Natural killer cell (primary cell): ENCODE measurements at regions not wholly inside any gene's neighbourhood (a gene's known extent, or its start where the extent isn't known, plus 50 kb on each side); places are given as distances from the start of the nearest gene placed in this dataset.

Source experiments
- ATAC-seq, 3 donors: fragments of 150-1000 bp in 2 of 3; fragments of 200-7000 bp in 1 of 3; cut with Tn5 transposase; 1 replicate in 1 of 3; 2 replicates in 2 of 3; pipeline ENCODE4 v1.10.0; 2021; ENCODE audit warnings: mild to moderate bottlenecking in 2 of 3, moderate library complexity in 2 of 3
- DNase-seq, 2 donors: peaks; one replicate each; pipeline versions ENCODE4 v3.0.0 to v3.0.0-alpha.2; 2013 to 2021; ENCODE audit warnings: mixed read lengths in 1 of 2
- H3K27ac ChIP-seq: one replicate; pipeline ENCODE4 v1.5.1; 2013; ENCODE audit warnings: mild to moderate bottlenecking, low read length
- H3K27me3 ChIP-seq: one replicate; pipeline ENCODE4 v1.6.1; 2013; ENCODE audit warnings: low read length; ENCODE audit not compliant: control insufficient read depth, insufficient read depth
- H3K36me3 ChIP-seq: one replicate; pipeline ENCODE4 v1.6.1; 2013; ENCODE audit warnings: low read length; ENCODE audit not compliant: control insufficient read depth, insufficient read depth
- H3K4me1 ChIP-seq: one replicate; pipeline ENCODE4 v1.6.1; 2013; ENCODE audit warnings: low read length; ENCODE audit not compliant: control insufficient read depth, insufficient read depth
- H3K4me3 ChIP-seq: one replicate; pipeline ENCODE4 v1.5.1; 2013; ENCODE audit warnings: low read length
- H3K9me3 ChIP-seq: one replicate; pipeline ENCODE4 v1.6.1; 2013; ENCODE audit warnings: low read length; ENCODE audit not compliant: control insufficient read depth, insufficient read depth
- H3K27ac Mint-ChIP-seq, 2 donors: one replicate each; pipeline ENCODE4 v1.8.0; 2022; ENCODE audit warnings: mild to moderate bottlenecking in 2 of 2, mixed read lengths in 2 of 2, moderate library complexity in 1 of 2
- H3K27me3 Mint-ChIP-seq, 2 donors: one replicate each; pipeline ENCODE4 v1.8.0; 2022; ENCODE audit warnings: low read depth in 2 of 2, mixed read lengths in 2 of 2
- H3K36me3 Mint-ChIP-seq: one replicate; pipeline ENCODE4 v1.8.0; 2022; ENCODE audit warnings: mixed read lengths
- H3K4me1 Mint-ChIP-seq, 2 donors: one replicate each; pipeline ENCODE4 v1.8.0; 2022; ENCODE audit warnings: mixed read lengths in 2 of 2
- H3K4me3 Mint-ChIP-seq: one replicate; pipeline ENCODE4 v1.8.0; 2022; ENCODE audit warnings: mild to moderate bottlenecking, moderate library complexity, mixed read lengths
- H3K9me3 Mint-ChIP-seq, 2 donors: one replicate each; pipeline ENCODE4 v1.8.0; 2022; ENCODE audit warnings: mixed read lengths in 2 of 2
- WGBS: methylation state at CpG from one replicate; pipeline ENCODE4 v1.1.7; 2013; ENCODE audit warnings: missing lambda C conversion rate; ENCODE audit not compliant: insufficient coverage; 5-methylcytosine and 5-hydroxymethylcytosine counted together
- intact Hi-C: fragments of 100-400 bp; cut with micrococcal nuclease; formaldehyde crosslinking; loops from one replicate; pipeline ENCODE4 v1.14.2; 2022
- TF ChIP-seq, protein P1 (sequence below): fragments of 200-600 bp; IDR thresholded peaks from one replicate; pipeline ENCODE4 v1.8.0; 2022; ENCODE audit warnings: antibody characterized with exemption

- Histone ChIP-seq H3K36me3 (no peaks in the 10 kb centered on the region), H3K4me3 (no peak overlapping the region), H3K4me1 (no peaks in the 10 kb centered on the region), H3K27me3 (no peaks in the 10 kb centered on the region), H3K27ac (no peak overlapping the region), H3K9me3 (no peaks in the 10 kb centered on the region)
- intact Hi-C loops: no loop called here
- no peak for ATAC-seq
- no peak for DNase-seq
- H3K36me3 Mint-ChIP-seq: no peaks in the 10 kb centered on the region
- H3K27ac Mint-ChIP-seq: no peak overlapping the region
- TF ChIP-seq, protein P1, sequence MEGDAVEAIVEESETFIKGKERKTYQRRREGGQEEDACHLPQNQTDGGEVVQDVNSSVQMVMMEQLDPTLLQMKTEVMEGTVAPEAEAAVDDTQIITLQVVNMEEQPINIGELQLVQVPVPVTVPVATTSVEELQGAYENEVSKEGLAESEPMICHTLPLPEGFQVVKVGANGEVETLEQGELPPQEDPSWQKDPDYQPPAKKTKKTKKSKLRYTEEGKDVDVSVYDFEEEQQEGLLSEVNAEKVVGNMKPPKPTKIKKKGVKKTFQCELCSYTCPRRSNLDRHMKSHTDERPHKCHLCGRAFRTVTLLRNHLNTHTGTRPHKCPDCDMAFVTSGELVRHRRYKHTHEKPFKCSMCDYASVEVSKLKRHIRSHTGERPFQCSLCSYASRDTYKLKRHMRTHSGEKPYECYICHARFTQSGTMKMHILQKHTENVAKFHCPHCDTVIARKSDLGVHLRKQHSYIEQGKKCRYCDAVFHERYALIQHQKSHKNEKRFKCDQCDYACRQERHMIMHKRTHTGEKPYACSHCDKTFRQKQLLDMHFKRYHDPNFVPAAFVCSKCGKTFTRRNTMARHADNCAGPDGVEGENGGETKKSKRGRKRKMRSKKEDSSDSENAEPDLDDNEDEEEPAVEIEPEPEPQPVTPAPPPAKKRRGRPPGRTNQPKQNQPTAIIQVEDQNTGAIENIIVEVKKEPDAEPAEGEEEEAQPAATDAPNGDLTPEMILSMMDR: no peak
- H3K4me3 Mint-ChIP-seq: no peak overlapping the region
- no peaks in the 10 kb centered on the region for H3K4me1 Mint-ChIP-seq
- peaks cover 2 to 9% of the 10 kb centered on the region in 2 donors for H3K9me3 Mint-ChIP-seq
- no peaks in the 10 kb centered on the region for H3K27me3 Mint-ChIP-seq
Observed at GRCh38 chr18:51908598-51908944, 431.4 kb upstream of the DCC start.

- no peaks in the 10 kb centered on the region for H3K36me3 ChIP-seq
- TF ChIP-seq, protein P1: no peak
- H3K4me3 ChIP-seq: no peak overlapping the region
- H3K4me3 Mint-ChIP-seq: no peak overlapping the region
- intact Hi-C loops: no loop called here
- ATAC-seq (no peak), DNase-seq (no peak)
- H3K27me3 ChIP-seq: no peaks in the 10 kb centered on the region
- H3K27ac ChIP-seq: no peak overlapping the region
- no peak overlapping the region for H3K27ac Mint-ChIP-seq
- H3K9me3 ChIP-seq: no peaks in the 10 kb centered on the region
- H3K9me3 Mint-ChIP-seq: peaks cover 0 to 3% of the 10 kb centered on the region in 2 donors
- H3K27me3 Mint-ChIP-seq: no peaks in the 10 kb centered on the region
- no peaks in the 10 kb centered on the region for H3K4me1 ChIP-seq
- H3K4me1 Mint-ChIP-seq: no peaks in the 10 kb centered on the region
- H3K36me3 Mint-ChIP-seq: no peaks in the 10 kb centered on the region
- 86% methylated on average over 3 of the region's 3 CpGs for WGBS
Observed at GRCh38 chr18:51911584-51911983, 428.4 kb upstream of the DCC start.

GRCh38 chr18:51912381-51912780 is 427.6 kb upstream of the DCC start:
- Mint-ChIP-seq H3K9me3 (peaks cover 0 to 3% of the 10 kb centered on the region in 2 donors), H3K27me3 (no peaks in the 10 kb centered on the region), H3K4me1 (no peaks in the 10 kb centered on the region), H3K4me3 (no peak overlapping the region), H3K36me3 (no peaks in the 10 kb centered on the region), H3K27ac (no peak overlapping the region)
- H3K27ac ChIP-seq: no peak overlapping the region
- H3K4me1 ChIP-seq: no peaks in the 10 kb centered on the region
- H3K27me3 ChIP-seq: no peaks in the 10 kb centered on the region
- no peak for ATAC-seq
- H3K9me3 ChIP-seq: no peaks in the 10 kb centered on the region
- no peak overlapping the region for H3K4me3 ChIP-seq
- intact Hi-C loops: no loop called here
- H3K36me3 ChIP-seq: no peaks in the 10 kb centered on the region
- TF ChIP-seq, protein P1: no peak
- DNase-seq: no peak

DNA sequence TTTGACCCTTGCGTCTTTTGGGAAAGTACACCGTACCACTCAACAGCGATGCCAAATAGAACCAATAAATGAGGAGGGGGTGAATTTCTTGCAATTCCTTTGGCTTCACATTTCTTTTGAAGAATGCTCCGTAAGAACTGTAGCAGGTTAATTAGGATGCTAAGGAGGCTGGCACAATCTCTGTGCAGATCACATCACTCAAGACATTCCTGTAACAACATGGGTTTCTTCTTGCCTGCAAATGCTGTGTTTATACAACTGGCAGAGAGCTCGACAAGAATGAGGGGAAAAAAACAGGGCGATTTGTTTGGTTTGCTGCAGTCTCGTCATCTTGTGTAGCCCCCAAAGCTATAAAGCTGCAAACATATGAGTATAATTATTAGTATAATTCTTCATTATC is 424.8 kb upstream of the DCC start:
- Mint-ChIP-seq H3K27ac (no peak overlapping the region), H3K9me3 (peaks cover 3 to 4% of the 10 kb centered on the region in 2 donors), H3K36me3 (no peaks in the 10 kb centered on the region), H3K4me1 (no peaks in the 10 kb centered on the region), H3K4me3 (no peak overlapping the region), H3K27me3 (no peaks in the 10 kb centered on the region)
- 85% methylated on average over 5 of the region's 7 CpGs for WGBS
- ATAC-seq (no peak), DNase-seq (no peak)
- TF ChIP-seq, protein P1: no peak
- Histone ChIP-seq H3K27ac (no peak overlapping the region), H3K4me3 (no peak overlapping the region), H3K9me3 (peaks cover 5% of the 10 kb centered on the region), H3K36me3 (no peaks in the 10 kb centered on the region), H3K4me1 (no peaks in the 10 kb centered on the region), H3K27me3 (no peaks in the 10 kb centered on the region)
- intact Hi-C loops: no loop called here
